ENCODE measurements at regions not wholly inside any gene's neighbourhood (a gene's known extent, or its start where the extent isn't known, plus 50 kb on each side); places are given as distances from the start of the nearest gene placed in this dataset.
A peak's percentile ranks its signal among the peaks of the same experiment; 100 is the strongest.

DNA sequence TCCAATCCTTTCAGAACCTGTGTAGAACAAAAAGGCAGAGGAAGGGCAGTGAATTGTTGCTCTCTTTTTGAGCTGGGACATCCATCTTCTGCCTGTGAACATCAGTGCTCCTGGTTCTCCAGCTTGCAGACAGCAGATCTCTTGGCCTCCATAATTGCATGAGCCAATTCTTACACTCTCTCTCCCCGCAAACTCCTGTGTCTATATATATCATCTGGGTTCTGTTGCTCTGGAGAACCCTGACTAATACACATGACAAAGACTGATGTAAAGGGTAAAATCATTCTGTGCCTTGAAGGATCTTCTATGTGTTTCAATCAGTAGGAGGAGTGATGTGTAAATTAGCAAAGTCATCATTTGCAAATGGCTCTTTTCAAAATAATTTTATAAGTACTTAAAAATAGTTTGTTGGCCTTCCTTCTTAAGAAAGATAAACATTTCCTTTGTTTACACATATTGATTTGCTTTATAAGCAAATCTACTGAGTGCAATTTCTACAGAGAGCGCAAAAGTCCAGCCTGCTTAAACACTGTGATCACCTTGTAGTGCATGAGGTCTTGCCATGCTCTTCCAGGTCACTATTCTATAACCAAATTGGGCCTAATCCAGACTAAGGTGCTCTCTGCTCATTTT lies 154.9 kb upstream of the ANKRD28 start:
- no peaks in the 10 kb centered on the region for H3K27me3 ChIP-seq (ENCODE audit: control insufficient read depth, insufficient read depth, low read length)
- H3K4me1 ChIP-seq (ENCODE audit: control insufficient read depth, insufficient read depth, low read length), result no peaks in the 10 kb centered on the region
- no peak overlapping the region for H3K27ac ChIP-seq (ENCODE audit: low read depth, low read length)

DNA sequence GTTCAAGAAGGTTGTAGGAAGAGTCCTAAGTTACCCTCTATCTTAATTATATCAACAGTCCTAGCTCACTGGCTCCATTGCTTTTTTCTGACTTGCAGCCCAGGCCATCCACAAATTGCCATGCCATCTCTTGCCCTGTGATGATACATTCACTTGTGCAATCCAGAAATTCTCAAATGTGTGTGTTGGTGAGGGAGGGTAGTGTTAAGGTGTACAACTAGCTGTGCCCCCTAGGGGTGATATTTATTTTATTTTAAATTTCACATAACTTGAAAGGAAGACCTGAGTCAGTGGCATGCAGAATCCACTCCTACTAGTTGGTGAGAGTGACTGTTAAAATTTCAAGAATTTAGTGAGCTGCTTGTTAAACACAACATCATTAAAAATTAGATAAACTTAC lies 156.1 kb upstream of the ANKRD28 start:
- no peaks in the 10 kb centered on the region for H3K27me3 ChIP-seq (ENCODE audit: control insufficient read depth, insufficient read depth, low read length)
- no peaks in the 10 kb centered on the region for H3K36me3 ChIP-seq (ENCODE audit: control insufficient read depth, insufficient read depth, low read length)
- H3K9me3 ChIP-seq (ENCODE audit: control insufficient read depth, insufficient read depth, low read length), result no peaks in the 10 kb centered on the region
- no peak overlapping the region for H3K4me3 ChIP-seq (ENCODE audit: low read depth, low read length)
- no peak overlapping the region for H3K9ac ChIP-seq (ENCODE audit: low read depth, low read length)
- H3K27ac ChIP-seq (ENCODE audit: low read depth, low read length), result no peak overlapping the region
- no peaks in the 10 kb centered on the region for H3K4me1 ChIP-seq (ENCODE audit: control insufficient read depth, insufficient read depth, low read length)

More for the DNA sequence above, 154.9 kb upstream of the ANKRD28 start:
- H3K4me3 ChIP-seq (ENCODE audit: low read depth, low read length), result no peak overlapping the region
- H3K9ac ChIP-seq (ENCODE audit: low read depth, low read length), result no peak overlapping the region
- H3K9me3 ChIP-seq (ENCODE audit: control insufficient read depth, insufficient read depth, low read length), result no peaks in the 10 kb centered on the region
- no peaks in the 10 kb centered on the region for H3K36me3 ChIP-seq (ENCODE audit: control insufficient read depth, insufficient read depth, low read length)

DNA sequence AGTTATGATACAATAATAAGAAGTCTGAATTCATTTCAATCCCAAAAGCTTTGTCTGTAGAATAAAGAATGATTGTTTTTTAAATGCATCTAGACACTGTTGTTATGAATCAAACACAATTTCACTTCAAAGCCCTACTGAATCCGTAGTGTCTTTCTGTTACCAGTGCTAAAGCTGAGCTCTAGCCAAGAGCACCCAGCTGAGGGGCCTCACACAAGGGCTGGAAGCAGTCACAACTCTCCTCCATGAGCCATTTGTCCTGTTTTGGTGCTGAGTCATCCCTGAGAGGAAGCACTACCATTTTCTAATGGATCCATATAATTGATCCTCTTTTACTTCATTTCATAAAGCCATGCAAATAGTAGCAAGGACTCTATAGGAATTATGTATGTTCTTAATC lies 158.2 kb upstream of the ANKRD28 start:
- Histone ChIP-seq H3K36me3 (ENCODE audit: control insufficient read depth, insufficient read depth, low read length) (no peaks in the 10 kb centered on the region), H3K27ac (ENCODE audit: low read depth, low read length) (no peak overlapping the region), H3K9me3 (ENCODE audit: control insufficient read depth, insufficient read depth, low read length) (no peaks in the 10 kb centered on the region), H3K4me1 (ENCODE audit: control insufficient read depth, insufficient read depth, low read length) (no peaks in the 10 kb centered on the region), H3K9ac (ENCODE audit: low read depth, low read length) (no peak overlapping the region), H3K27me3 (ENCODE audit: control insufficient read depth, insufficient read depth, low read length) (no peaks in the 10 kb centered on the region), H3K4me3 (ENCODE audit: low read depth, low read length) (no peak overlapping the region)

DNA sequence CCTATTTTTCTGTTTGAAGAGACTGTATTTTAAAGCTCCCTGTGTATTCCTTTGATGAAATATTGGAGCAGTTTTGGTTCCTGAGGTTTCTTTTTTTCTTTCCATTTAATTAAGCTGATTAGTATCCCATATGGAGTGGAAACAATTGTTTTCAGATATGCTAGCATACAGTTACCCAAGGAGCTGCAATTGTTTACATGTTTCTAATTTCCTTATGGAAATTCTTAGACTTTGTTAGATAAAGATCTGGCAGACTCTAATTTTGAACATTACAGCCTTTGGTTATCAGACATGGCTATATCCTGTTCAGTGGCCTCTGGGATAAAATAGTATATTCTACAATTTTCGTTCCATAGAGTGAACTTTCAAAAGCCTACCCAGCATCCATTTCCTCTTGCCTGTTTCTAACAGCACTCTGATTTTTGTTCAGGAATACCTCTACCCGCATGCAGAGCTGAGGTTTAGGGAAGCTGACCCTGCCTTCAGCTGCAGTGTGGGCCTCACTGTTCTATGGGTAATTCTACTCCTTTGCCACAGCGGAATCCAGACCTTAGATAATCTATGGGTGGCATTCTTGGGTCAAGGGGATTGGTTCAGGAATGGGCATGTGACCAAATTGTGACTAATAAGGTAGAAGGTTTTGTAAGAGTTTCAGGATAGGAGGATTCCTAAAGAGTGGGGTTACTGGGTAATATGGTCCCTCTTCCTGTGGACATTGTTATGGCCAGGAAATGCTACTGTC lies 161.1 kb upstream of the ANKRD28 start:
- no peaks in the 10 kb centered on the region for H3K36me3 ChIP-seq (ENCODE audit: control insufficient read depth, insufficient read depth, low read length)
- no peaks in the 10 kb centered on the region for H3K27me3 ChIP-seq (ENCODE audit: control insufficient read depth, insufficient read depth, low read length)
- no peak overlapping the region for H3K9ac ChIP-seq (ENCODE audit: low read depth, low read length)
- H3K4me3 ChIP-seq (ENCODE audit: low read depth, low read length), result no peak overlapping the region
- no peak overlapping the region for H3K27ac ChIP-seq (ENCODE audit: low read depth, low read length)
- no peaks in the 10 kb centered on the region for H3K9me3 ChIP-seq (ENCODE audit: control insufficient read depth, insufficient read depth, low read length)
- no peaks in the 10 kb centered on the region for H3K4me1 ChIP-seq (ENCODE audit: control insufficient read depth, insufficient read depth, low read length)

DNA sequence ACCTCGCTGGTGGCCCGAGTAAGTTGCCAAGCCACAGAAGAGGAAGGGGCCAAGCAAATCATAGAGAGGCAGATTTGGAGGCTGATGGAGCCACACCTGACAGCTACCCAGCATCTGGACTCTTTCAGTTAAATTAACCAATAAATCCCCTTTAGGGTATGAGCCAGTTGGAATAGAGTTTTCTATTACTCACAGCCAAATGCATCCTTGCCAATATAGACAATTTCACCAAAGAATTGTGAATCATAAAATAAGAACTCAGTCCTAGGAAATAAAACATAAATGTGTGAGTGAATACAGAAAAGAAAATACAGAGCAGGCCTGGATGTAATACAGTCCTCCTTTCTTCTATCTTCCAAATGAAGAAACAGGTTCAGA lies 161.6 kb upstream of the ANKRD28 start:
- H3K9me3 ChIP-seq (ENCODE audit: control insufficient read depth, insufficient read depth, low read length), result no peaks in the 10 kb centered on the region
- no peaks in the 10 kb centered on the region for H3K4me1 ChIP-seq (ENCODE audit: control insufficient read depth, insufficient read depth, low read length)
- no peak overlapping the region for H3K4me3 ChIP-seq (ENCODE audit: low read depth, low read length)

DNA sequence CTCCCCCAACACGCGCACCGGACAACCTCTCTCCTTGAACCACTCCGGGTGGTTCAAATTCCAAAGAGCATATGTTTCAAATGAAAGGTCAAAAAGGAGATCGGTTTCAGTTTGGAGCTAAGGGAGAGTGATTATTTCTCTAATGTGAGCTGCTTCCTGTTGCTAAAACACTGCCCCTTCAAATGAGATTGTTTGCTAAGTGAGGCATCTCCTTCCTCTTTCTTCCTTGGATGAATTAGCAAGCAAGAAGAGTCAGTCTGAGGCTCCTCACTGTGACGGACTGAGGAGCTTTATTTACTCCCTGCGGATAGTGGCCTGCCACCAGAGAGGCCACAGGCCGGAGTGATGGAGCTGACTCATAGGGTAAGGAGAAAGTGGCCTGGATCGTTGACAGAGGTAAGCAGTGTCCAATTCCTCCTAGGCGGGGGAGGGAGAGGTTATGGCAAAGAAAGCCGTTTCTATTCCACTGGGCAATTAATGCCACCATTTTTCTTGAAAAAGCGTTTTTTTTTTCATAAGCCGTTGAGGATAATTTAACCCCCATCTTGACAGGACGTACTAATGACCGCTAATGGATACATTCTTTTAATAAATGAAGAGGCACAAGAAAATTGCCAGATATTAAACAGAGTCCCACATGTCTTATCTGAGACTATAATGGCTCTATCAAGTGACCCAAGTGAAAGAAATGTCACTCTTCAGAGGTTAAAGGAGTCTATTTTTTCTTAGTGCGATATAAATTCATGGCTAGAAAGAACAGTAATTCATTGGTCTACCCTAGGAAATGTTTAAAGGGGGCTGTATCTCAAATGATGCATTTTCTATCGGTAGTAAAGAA lies 167.0 kb upstream of the ANKRD28 start:
- Histone ChIP-seq H3K4me1 (ENCODE audit: control insufficient read depth, insufficient read depth, low read length) (no peaks in the 10 kb centered on the region), H3K27me3 (ENCODE audit: control insufficient read depth, insufficient read depth, low read length) (no peaks in the 10 kb centered on the region), H3K27ac (ENCODE audit: low read depth, low read length) (peak overlapping the region; percentile 64), H3K9ac (ENCODE audit: low read depth, low read length) (no peak overlapping the region), H3K36me3 (ENCODE audit: control insufficient read depth, insufficient read depth, low read length) (no peaks in the 10 kb centered on the region), H3K9me3 (ENCODE audit: control insufficient read depth, insufficient read depth, low read length) (no peaks in the 10 kb centered on the region), H3K4me3 (ENCODE audit: low read depth, low read length) (no peak overlapping the region)

More for the DNA sequence above, 161.6 kb upstream of the ANKRD28 start:
- Histone ChIP-seq H3K9ac (ENCODE audit: low read depth, low read length) (no peak overlapping the region), H3K36me3 (ENCODE audit: control insufficient read depth, insufficient read depth, low read length) (no peaks in the 10 kb centered on the region), H3K27me3 (ENCODE audit: control insufficient read depth, insufficient read depth, low read length) (no peaks in the 10 kb centered on the region), H3K27ac (ENCODE audit: low read depth, low read length) (no peak overlapping the region)

DNA sequence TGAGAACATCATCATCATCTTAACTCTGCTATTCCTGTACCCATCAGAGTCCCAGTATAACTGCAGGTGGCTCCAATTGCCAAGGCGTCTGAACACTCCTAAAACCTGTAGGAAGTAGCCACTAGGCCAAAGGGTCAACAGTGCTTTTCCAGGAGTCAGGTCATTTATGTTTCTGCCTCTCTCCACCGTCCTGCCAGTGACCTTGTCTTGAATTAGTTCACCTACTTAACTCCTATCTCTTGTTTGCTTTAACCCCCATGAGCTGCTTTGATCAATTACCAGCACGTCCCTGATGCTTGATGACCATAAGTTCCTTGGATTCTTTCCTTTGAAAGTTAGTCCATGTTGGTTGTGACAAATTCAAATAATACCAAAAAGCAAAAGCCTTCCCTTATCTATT lies 169.8 kb upstream of the ANKRD28 start:
- H3K9ac ChIP-seq (ENCODE audit: low read depth, low read length), result no peak overlapping the region
- H3K27me3 ChIP-seq (ENCODE audit: control insufficient read depth, insufficient read depth, low read length), result no peaks in the 10 kb centered on the region
- no peak overlapping the region for H3K4me3 ChIP-seq (ENCODE audit: low read depth, low read length)
- H3K9me3 ChIP-seq (ENCODE audit: control insufficient read depth, insufficient read depth, low read length), result no peaks in the 10 kb centered on the region
- no peak overlapping the region for H3K27ac ChIP-seq (ENCODE audit: low read depth, low read length)
- H3K4me1 ChIP-seq (ENCODE audit: control insufficient read depth, insufficient read depth, low read length), result no peaks in the 10 kb centered on the region
- no peaks in the 10 kb centered on the region for H3K36me3 ChIP-seq (ENCODE audit: control insufficient read depth, insufficient read depth, low read length)

DNA sequence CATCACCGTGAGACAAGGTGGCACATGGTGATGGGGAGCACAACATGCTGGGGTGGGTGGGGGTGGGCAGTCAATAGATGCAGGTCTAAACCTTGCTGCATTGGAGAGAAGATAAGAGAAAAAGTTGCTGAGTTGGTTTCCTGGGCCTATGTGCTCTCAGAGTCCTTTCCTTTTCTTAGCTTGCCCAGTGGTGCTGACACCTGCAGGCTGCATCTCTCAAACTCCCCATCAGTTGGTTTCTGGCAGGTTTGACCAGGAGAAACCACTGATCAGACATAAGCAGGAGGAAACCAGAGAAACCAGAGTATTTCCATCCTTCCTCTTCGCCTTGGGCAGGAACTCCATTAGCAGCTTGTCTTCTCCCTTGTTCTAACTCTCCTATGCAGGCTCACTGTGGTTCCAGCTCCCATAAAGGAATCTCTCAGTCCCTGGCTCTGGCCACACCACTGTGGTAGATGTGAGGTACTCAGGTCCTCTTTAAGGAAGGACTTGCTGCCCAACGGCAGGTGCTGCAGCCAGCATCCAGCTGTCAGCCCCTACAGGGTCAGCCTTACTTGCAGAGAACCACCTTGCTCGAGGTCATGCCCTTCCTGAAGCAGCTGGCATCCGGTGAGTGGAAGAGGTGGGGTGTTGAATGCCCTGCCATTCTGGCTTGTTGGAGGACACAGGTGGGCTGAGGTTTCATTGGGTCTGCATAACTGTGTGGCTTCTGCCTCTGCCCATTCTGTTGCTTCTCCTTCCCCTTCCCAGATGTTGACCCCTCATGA lies 172.3 kb upstream of the ANKRD28 start:
- Histone ChIP-seq H3K9ac (ENCODE audit: low read depth, low read length) (no peak overlapping the region), H3K27ac (ENCODE audit: low read depth, low read length) (no peak overlapping the region), H3K27me3 (ENCODE audit: control insufficient read depth, insufficient read depth, low read length) (no peaks in the 10 kb centered on the region), H3K9me3 (ENCODE audit: control insufficient read depth, insufficient read depth, low read length) (no peaks in the 10 kb centered on the region), H3K4me1 (ENCODE audit: control insufficient read depth, insufficient read depth, low read length) (no peaks in the 10 kb centered on the region), H3K4me3 (ENCODE audit: low read depth, low read length) (no peak overlapping the region), H3K36me3 (ENCODE audit: control insufficient read depth, insufficient read depth, low read length) (no peaks in the 10 kb centered on the region)

DNA sequence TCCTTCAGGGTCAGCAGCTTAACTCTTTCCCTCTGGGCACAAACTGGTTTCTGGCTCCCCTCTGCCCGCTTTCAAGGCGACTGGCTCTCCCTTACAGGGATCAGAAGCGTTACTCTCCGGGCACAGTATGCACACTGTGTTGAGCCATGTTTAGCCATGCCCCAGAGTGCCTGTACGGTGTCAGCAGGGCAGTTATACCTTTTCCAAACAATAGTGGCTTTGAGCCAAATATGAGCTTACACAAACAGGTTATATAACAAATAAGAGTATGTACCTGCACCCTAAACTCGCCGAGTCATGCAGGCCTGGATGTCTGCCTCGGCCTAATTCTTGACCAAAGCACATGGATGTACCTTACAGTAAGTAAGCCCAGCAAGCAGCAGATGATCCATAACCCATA lies 175.6 kb upstream of the ANKRD28 start:
- Histone ChIP-seq H3K4me1 (ENCODE audit: control insufficient read depth, insufficient read depth, low read length) (no peaks in the 10 kb centered on the region), H3K9ac (ENCODE audit: low read depth, low read length) (no peak overlapping the region), H3K27me3 (ENCODE audit: control insufficient read depth, insufficient read depth, low read length) (no peaks in the 10 kb centered on the region), H3K4me3 (ENCODE audit: low read depth, low read length) (no peak overlapping the region), H3K36me3 (ENCODE audit: control insufficient read depth, insufficient read depth, low read length) (no peaks in the 10 kb centered on the region), H3K9me3 (ENCODE audit: control insufficient read depth, insufficient read depth, low read length) (no peaks in the 10 kb centered on the region), H3K27ac (ENCODE audit: low read depth, low read length) (no peak overlapping the region)

DNA sequence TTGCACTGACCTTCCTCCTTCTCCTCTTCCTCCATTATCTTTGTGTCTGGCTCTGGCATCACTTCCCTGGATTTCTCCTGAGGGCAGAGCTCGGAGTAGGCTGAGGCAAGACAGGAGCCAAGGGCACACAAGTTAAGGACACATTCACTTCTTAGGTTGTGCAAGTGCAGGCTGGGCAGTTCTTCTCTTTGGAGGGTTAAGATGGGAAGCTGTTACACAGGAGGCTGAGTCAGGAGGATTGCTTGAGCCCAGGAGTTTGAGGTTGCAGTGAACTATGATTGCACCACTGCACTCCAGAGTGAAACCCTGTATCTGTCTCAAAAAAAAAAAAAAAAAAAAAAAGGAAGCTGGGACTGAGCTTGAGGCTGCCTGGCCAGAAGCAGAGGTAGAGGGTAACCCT lies 176.2 kb upstream of the ANKRD28 start:
- Histone ChIP-seq H3K27ac (ENCODE audit: low read depth, low read length) (no peak overlapping the region), H3K9me3 (ENCODE audit: control insufficient read depth, insufficient read depth, low read length) (no peaks in the 10 kb centered on the region)

More for the DNA sequence above, 176.2 kb upstream of the ANKRD28 start:
- Histone ChIP-seq H3K9ac (ENCODE audit: low read depth, low read length) (no peak overlapping the region), H3K4me1 (ENCODE audit: control insufficient read depth, insufficient read depth, low read length) (no peaks in the 10 kb centered on the region), H3K36me3 (ENCODE audit: control insufficient read depth, insufficient read depth, low read length) (no peaks in the 10 kb centered on the region), H3K4me3 (ENCODE audit: low read depth, low read length) (no peak overlapping the region), H3K27me3 (ENCODE audit: control insufficient read depth, insufficient read depth, low read length) (no peaks in the 10 kb centered on the region)

Data from HUES48 (cell line).